Thymus (tissue), 11 donors: ENCODE measurements at regions not wholly inside any gene's neighbourhood (a gene's known extent, or its start where the extent isn't known, plus 50 kb on each side); places are given as distances from the start of the nearest gene placed in this dataset.

Source experiments
- DNase-seq, 9 donors: peaks; one replicate each; pipeline ENCODE4 v3.0.0-alpha.2; 2013; ENCODE audit warnings: low spot score in 9 of 9, low read depth in 6 of 9, missing footprints in 1 of 9
- H3K27ac ChIP-seq, 2 donors: one replicate each; pipeline ENCODE4 v1.5.1; 2013; ENCODE audit warnings: control low read depth in 1 of 2, low read depth in 1 of 2, low read length in 1 of 2, mild to moderate bottlenecking in 1 of 2, moderate library complexity in 1 of 2
- H3K27me3 ChIP-seq, 2 donors: one replicate each; pipeline ENCODE4 v1.5.1; 2013; ENCODE audit warnings: low read length in 1 of 2; ENCODE audit not compliant: control insufficient read depth in 2 of 2, insufficient read depth in 1 of 2
- H3K36me3 ChIP-seq, 2 donors: one replicate each; pipeline ENCODE4 v1.5.1; 2013; ENCODE audit warnings: low read length in 1 of 2, mild to moderate bottlenecking in 1 of 2, moderate library complexity in 1 of 2; ENCODE audit not compliant: control insufficient read depth in 2 of 2, insufficient read depth in 2 of 2
- H3K4me1 ChIP-seq, 2 donors: one replicate each; pipeline ENCODE4 v1.5.1; 2013; ENCODE audit warnings: low read length in 2 of 2; ENCODE audit not compliant: control insufficient read depth in 2 of 2, insufficient read depth in 2 of 2
- H3K4me3 ChIP-seq, 2 donors: one replicate each; pipeline ENCODE4 v1.5.1; 2013; ENCODE audit warnings: low read length in 2 of 2, control low read depth in 1 of 2, mild to moderate bottlenecking in 1 of 2
- H3K9me3 ChIP-seq, 2 donors: one replicate each; pipeline ENCODE4 v1.5.1; 2013; ENCODE audit warnings: low read length in 1 of 2, mild to moderate bottlenecking in 1 of 2; ENCODE audit not compliant: control insufficient read depth in 2 of 2, insufficient read depth in 1 of 2
- whole genome bisulfite sequencing: extraction: QIAGEN DNeasy Blood & Tissue Kit; methylation state at CpG from one replicate; pipeline ENCODE4 v1.1.7; 2013; 5-methylcytosine and 5-hydroxymethylcytosine counted together
- donor health status: healthy.

DNA sequence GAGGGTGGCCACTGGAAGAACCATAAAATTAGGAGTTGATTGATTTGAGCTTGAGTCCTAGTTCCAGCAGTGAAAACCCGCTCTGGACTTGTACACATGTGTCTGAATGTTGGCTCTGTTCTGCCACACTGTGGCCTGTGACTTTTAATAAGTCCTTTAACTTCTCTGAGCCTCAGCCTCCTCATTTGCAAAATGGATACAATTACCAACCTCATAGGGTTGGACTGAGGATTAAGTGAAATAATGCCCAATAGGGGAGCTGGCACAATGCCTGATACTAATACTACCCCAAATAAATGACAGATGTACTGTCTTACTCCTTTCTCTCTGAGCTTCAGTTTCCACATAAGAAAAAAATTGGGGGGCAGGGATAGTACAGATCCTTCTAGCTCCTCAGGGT lies 92.6 kb upstream of the RIPOR2 start:
- Histone ChIP-seq H3K27ac (no peak overlapping the region), H3K9me3 (peaks cover 0 to 4% of the 10 kb centered on the region in 2 donors), H3K36me3 (peaks cover 3 to 13% of the 10 kb centered on the region in 2 donors), H3K4me1 (peaks cover 14 to 20% of the 10 kb centered on the region in 2 donors), H3K27me3 (no peaks in the 10 kb centered on the region), H3K4me3 (no peak overlapping the region)
- no peak for DNase-seq
- 98% methylated on average over 1 of the region's 1 CpG for WGBS

- WGBS, result 97% methylated on average over 8 of the region's 8 CpGs
These were observed 97.2 kb upstream of the RIPOR2 start for GRCh38 chr6:25032934-25033333.

GRCh38 chr6:25034431-25034921 lies 98.7 kb upstream of the RIPOR2 start:
- no peaks in the 10 kb centered on the region for H3K36me3 ChIP-seq
- H3K9me3 ChIP-seq, result peaks cover 0 to 4% of the 10 kb centered on the region in 2 donors
- 4% methylated on average over 3 of the region's 3 CpGs for WGBS
- no peak for DNase-seq
- H3K27me3 ChIP-seq, result no peaks in the 10 kb centered on the region
- peaks cover 27 to 43% of the 10 kb centered on the region in 2 donors for H3K4me1 ChIP-seq
- H3K27ac ChIP-seq, result peak overlapping the region; percentile 8 to 81
- peak overlapping the region; percentile 11 to 29 for H3K4me3 ChIP-seq

More at GRCh38 chr6:25032934-25033333, 97.2 kb upstream of the RIPOR2 start:
- Histone ChIP-seq H3K27me3 (no peaks in the 10 kb centered on the region), H3K9me3 (no peaks in the 10 kb centered on the region), H3K36me3 (no peaks in the 10 kb centered on the region), H3K4me3 (no peak overlapping the region), H3K27ac (no peak overlapping the region), H3K4me1 (peaks cover 21 to 29% of the 10 kb centered on the region in 2 donors)
- no peak for DNase-seq

- H3K4me1 ChIP-seq, result peaks cover 28 to 50% of the 10 kb centered on the region in 2 donors
- H3K9me3 ChIP-seq, result peaks cover 0 to 4% of the 10 kb centered on the region in 2 donors
- H3K36me3 ChIP-seq, result no peaks in the 10 kb centered on the region
- peak overlapping the region; percentile 55 to 81 for H3K27ac ChIP-seq
- peak overlapping the region in 1 of 2 donors; percentile 29 for H3K4me3 ChIP-seq
- 26% methylated on average over 3 of the region's 3 CpGs for WGBS
- no peak for DNase-seq
- H3K27me3 ChIP-seq, result no peaks in the 10 kb centered on the region
These were observed 99.4 kb upstream of the RIPOR2 start for GRCh38 chr6:25035174-25035511.

DNA sequence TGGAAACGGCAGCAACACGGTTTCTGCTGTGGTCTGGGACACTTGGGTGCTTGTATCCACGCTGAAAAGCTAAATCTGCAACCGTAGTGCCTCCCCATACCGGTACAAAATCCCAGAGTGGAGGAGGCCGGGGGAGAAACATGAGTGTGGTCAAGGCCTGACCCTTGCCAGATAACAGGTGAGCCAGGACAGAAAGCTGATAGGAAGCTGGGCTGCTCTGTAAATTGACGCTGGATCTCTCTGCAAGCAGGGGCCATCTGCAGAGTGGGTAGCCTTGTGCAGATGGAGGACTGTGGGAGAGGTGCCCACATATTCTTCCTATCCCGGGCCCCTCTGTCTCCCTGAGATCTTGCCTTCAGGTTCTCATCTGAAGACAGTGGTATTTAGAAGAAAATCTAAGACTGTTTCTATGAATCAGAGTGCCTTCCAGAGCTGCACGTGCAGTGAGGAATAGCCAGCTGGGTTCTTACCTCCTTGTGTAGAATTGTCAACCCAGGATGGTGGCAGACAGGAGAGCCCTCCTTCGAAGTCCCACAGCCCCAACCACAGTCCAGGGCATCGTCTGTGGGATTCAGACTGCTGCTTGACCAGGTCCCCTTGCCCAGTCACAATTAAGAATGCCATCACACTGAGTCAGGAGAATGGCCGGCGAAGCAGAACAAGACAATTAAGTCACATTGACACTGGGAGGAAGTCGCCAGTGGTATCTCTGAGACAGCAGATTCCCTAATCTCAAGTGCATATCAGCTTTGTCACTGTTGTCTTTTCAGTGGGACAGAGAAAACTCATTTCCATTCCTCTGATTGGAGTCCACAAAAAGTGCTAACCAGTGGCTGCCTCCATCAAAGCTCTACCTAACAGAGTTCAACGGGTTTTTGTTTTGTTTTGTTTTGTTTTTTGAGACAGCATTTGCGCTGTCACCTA lies 100.0 kb upstream of the RIPOR2 start:
- WGBS, result 15% methylated on average over 16 of the region's 16 CpGs
- H3K36me3 ChIP-seq, result no peaks in the 10 kb centered on the region
- peaks cover 0 to 4% of the 10 kb centered on the region in 2 donors for H3K9me3 ChIP-seq
- peaks cover 30 to 56% of the 10 kb centered on the region in 2 donors for H3K4me1 ChIP-seq
- peak in 3 of 9 donors; percentile 50 to 68 (median 57) for DNase-seq
- H3K4me3 ChIP-seq, result peak overlapping the region in 1 of 2 donors; percentile 29
- peak overlapping the region; percentile 70 to 81 for H3K27ac ChIP-seq
- H3K27me3 ChIP-seq, result no peaks in the 10 kb centered on the region

DNA sequence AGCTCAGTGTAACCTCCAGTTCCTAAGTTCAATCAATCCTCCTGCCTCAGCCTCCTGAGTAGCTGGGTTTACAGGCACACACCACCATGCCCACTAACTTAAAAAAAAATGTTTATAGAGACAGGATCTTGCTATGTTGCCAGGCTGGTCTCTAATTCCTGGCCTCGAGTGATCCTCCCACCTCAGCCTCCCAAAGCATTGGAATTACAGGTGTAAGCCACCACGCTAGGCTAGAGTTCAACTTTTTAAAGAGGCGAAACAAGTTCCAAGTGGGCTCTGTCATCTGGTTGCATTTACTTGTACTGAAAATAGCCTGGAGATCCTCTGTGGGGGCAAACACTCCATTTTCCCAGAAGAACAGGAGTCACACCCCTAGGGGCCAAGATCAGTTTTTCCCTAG lies 100.7 kb upstream of the RIPOR2 start:
- 96% methylated on average over 3 of the region's 3 CpGs for WGBS
- no peaks in the 10 kb centered on the region for H3K36me3 ChIP-seq
- DNase-seq, result no peak
- H3K9me3 ChIP-seq, result peaks cover 0 to 4% of the 10 kb centered on the region in 2 donors
- H3K27me3 ChIP-seq, result no peaks in the 10 kb centered on the region
- H3K27ac ChIP-seq, result peak overlapping the region; percentile 0 to 81
- no peak overlapping the region for H3K4me3 ChIP-seq
- peaks cover 30 to 61% of the 10 kb centered on the region in 2 donors for H3K4me1 ChIP-seq

GRCh38 chr6:25038300-25038699 lies 102.5 kb upstream of the RIPOR2 start:
- Histone ChIP-seq H3K4me1 (peaks cover 30 to 79% of the 10 kb centered on the region in 2 donors), H3K9me3 (peaks cover 0 to 4% of the 10 kb centered on the region in 2 donors), H3K27me3 (no peaks in the 10 kb centered on the region)

GRCh38 chr6:25038999-25039398 lies 103.2 kb upstream of the RIPOR2 start:
- peaks cover 0 to 4% of the 10 kb centered on the region in 2 donors for H3K9me3 ChIP-seq
- peak in 4 of 9 donors; percentile 52 to 82 (median 58) for DNase-seq
- peak overlapping the region; percentile 68 to 81 for H3K27ac ChIP-seq
- H3K27me3 ChIP-seq, result no peaks in the 10 kb centered on the region
- no peaks in the 10 kb centered on the region for H3K36me3 ChIP-seq
- H3K4me3 ChIP-seq, result peak overlapping the region in 1 of 2 donors; percentile 8
- H3K4me1 ChIP-seq, result peaks cover 30 to 81% of the 10 kb centered on the region in 2 donors
- WGBS, result 18% methylated on average over 6 of the region's 6 CpGs

More at GRCh38 chr6:25038300-25038699, 102.5 kb upstream of the RIPOR2 start:
- no peaks in the 10 kb centered on the region for H3K36me3 ChIP-seq
- H3K4me3 ChIP-seq, result no peak overlapping the region
- H3K27ac ChIP-seq, result peak overlapping the region in 1 of 2 donors; percentile 81
- no peak for DNase-seq

DNA sequence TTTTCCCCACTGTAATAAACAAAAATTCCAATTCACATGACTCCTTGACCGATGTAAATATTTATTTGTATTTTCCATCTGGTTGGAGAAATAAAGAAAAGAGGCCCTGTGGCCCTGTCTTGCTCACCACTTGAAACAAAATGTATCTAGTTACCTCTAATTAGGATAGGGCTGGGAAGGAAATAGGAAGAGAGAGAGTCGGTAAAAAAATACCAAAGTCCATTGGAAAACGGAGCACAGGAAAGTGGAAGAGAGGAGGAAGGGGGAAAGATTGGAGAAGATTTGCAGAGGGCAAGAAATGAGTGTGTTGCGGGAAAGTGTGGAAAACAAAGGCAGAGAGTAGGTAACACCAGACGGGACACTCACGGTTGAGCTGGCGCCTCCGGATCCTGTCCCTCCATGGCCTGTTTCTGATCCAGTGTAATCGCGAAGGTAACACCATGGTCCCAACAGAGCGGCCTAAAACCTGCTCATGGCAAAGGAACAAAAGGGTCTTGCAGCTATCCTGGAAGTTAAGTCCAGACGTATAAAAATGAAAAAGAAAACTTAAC lies 105.8 kb upstream of the RIPOR2 start:
- no peaks in the 10 kb centered on the region for H3K27me3 ChIP-seq
- H3K27ac ChIP-seq, result peak overlapping the region; percentile 88 to 95
- DNase-seq, result no peak
- no peaks in the 10 kb centered on the region for H3K36me3 ChIP-seq
- WGBS, result 4% methylated on average over 12 of the region's 12 CpGs
- H3K4me1 ChIP-seq, result peaks cover 14 to 60% of the 10 kb centered on the region in 2 donors
- H3K9me3 ChIP-seq, result peaks cover 0 to 4% of the 10 kb centered on the region in 2 donors
- peak overlapping the region; percentile 61 to 72 for H3K4me3 ChIP-seq
